ENCODE measurements at regions not wholly inside any gene's neighbourhood (a gene's known extent, or its start where the extent isn't known, plus 50 kb on each side); places are given as distances from the start of the nearest gene placed in this dataset.

DNA sequence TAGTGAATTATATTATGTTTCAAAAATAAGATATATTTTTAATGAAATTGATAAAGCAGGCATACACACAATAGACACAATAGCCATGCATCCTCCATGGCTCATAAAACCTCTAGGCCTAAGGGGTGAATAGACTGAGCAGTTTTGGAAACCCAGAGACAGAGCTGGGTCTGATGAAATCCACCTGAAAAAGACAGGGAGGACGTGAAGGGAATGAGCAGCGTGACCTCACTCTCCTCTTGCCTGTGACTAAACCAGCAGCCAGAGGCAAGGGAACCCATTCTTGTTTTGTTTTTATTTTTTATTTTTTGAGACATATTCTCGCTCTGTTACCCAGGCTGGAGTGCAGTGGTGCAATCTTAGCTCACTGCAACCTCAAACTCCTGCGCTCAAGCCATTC is 424.4 kb upstream of the FAM241A start:
- TF ChIP-seq CEBPB (IDR thresholded peaks at IDR 0.05): no peak
- TF ChIP-seq TCF12 (IDR thresholded peaks at IDR 0.05; ENCODE audit: low read depth): no peak
- no peak for TF ChIP-seq EP300 (IDR thresholded peaks at IDR 0.05; ENCODE audit: borderline replicate concordance)
- TF ChIP-seq, protein P1, sequence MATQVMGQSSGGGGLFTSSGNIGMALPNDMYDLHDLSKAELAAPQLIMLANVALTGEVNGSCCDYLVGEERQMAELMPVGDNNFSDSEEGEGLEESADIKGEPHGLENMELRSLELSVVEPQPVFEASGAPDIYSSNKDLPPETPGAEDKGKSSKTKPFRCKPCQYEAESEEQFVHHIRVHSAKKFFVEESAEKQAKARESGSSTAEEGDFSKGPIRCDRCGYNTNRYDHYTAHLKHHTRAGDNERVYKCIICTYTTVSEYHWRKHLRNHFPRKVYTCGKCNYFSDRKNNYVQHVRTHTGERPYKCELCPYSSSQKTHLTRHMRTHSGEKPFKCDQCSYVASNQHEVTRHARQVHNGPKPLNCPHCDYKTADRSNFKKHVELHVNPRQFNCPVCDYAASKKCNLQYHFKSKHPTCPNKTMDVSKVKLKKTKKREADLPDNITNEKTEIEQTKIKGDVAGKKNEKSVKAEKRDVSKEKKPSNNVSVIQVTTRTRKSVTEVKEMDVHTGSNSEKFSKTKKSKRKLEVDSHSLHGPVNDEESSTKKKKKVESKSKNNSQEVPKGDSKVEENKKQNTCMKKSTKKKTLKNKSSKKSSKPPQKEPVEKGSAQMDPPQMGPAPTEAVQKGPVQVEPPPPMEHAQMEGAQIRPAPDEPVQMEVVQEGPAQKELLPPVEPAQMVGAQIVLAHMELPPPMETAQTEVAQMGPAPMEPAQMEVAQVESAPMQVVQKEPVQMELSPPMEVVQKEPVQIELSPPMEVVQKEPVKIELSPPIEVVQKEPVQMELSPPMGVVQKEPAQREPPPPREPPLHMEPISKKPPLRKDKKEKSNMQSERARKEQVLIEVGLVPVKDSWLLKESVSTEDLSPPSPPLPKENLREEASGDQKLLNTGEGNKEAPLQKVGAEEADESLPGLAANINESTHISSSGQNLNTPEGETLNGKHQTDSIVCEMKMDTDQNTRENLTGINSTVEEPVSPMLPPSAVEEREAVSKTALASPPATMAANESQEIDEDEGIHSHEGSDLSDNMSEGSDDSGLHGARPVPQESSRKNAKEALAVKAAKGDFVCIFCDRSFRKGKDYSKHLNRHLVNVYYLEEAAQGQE (IDR thresholded peaks at IDR 0.05; ENCODE audit: low read depth): no peak
- TF ChIP-seq TEAD4 (IDR thresholded peaks at IDR 0.05): no peak
- TF ChIP-seq FOXM1 (IDR thresholded peaks at IDR 0.05; ENCODE audit: borderline replicate concordance, low read depth): no peak
- TF ChIP-seq, protein P2, sequence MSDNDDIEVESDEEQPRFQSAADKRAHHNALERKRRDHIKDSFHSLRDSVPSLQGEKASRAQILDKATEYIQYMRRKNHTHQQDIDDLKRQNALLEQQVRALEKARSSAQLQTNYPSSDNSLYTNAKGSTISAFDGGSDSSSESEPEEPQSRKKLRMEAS (IDR thresholded peaks at IDR 0.05): no peak
- TF ChIP-seq TAF1 (IDR thresholded peaks at IDR 0.05; ENCODE audit: low read depth): no peak
- TF ChIP-seq ZBTB7A (IDR thresholded peaks at IDR 0.05; ENCODE audit: low read depth): no peak
- TF ChIP-seq USF1 (IDR thresholded peaks at IDR 0.05): no peak

GRCh38 chr4:111722213-111722720 is 423.0 kb upstream of the FAM241A start:
- TF ChIP-seq ZBTB7A (IDR thresholded peaks at IDR 0.05; ENCODE audit: low read depth): no peak
- TF ChIP-seq USF1 (IDR thresholded peaks at IDR 0.05): no peak
- TF ChIP-seq YY1 (IDR thresholded peaks at IDR 0.05; ENCODE audit: low read depth): no peak
- TF ChIP-seq NFIC (IDR thresholded peaks at IDR 0.05): no peak
- TF ChIP-seq TAF1 (IDR thresholded peaks at IDR 0.05; ENCODE audit: low read depth): no peak
- TF ChIP-seq RAD21 (IDR thresholded peaks at IDR 0.05; ENCODE audit: low read depth): no peak
- TF ChIP-seq, protein P2 (IDR thresholded peaks at IDR 0.05): no peak
- no peak for TF ChIP-seq EGR1 (IDR thresholded peaks at IDR 0.05)
- TF ChIP-seq, protein P1 (IDR thresholded peaks at IDR 0.05; ENCODE audit: low read depth): no peak
- TF ChIP-seq EP300 (IDR thresholded peaks at IDR 0.05; ENCODE audit: borderline replicate concordance): no peak
- TF ChIP-seq FOXM1 (IDR thresholded peaks at IDR 0.05; ENCODE audit: borderline replicate concordance, low read depth): no peak
- TF ChIP-seq CEBPB (IDR thresholded peaks at IDR 0.05): no peak
- no peak for TF ChIP-seq CREB1 (IDR thresholded peaks at IDR 0.05; ENCODE audit: low read depth)
- no peak for TF ChIP-seq TCF12 (IDR thresholded peaks at IDR 0.05; ENCODE audit: low read depth)
- no peak for TF ChIP-seq TEAD4 (IDR thresholded peaks at IDR 0.05)

DNA sequence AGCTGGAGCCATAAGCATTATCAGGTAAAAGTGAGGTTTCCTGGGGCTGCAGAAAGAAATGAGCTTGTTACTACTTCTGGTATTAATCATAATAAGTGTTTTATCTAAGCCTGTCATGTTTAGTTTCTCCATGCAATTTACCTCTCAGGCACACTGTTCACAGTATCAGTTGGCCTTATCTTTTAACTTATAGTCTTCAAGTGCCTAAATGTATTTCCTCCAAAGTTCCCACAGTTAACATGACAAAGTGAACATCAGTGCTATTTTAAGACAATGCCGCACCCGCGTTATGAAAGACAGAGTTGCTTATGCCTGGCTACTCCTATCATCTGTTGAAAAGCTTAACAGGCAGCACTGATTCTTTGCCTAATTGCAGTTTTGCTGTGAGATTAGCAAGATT is 408.7 kb upstream of the FAM241A start:
- TF ChIP-seq NFIC (IDR thresholded peaks at IDR 0.05): no peak
- TF ChIP-seq CREB1 (IDR thresholded peaks at IDR 0.05; ENCODE audit: low read depth): no peak
- TF ChIP-seq, protein P1 (IDR thresholded peaks at IDR 0.05; ENCODE audit: low read depth): no peak
- no peak for TF ChIP-seq YY1 (IDR thresholded peaks at IDR 0.05; ENCODE audit: low read depth)

DNA sequence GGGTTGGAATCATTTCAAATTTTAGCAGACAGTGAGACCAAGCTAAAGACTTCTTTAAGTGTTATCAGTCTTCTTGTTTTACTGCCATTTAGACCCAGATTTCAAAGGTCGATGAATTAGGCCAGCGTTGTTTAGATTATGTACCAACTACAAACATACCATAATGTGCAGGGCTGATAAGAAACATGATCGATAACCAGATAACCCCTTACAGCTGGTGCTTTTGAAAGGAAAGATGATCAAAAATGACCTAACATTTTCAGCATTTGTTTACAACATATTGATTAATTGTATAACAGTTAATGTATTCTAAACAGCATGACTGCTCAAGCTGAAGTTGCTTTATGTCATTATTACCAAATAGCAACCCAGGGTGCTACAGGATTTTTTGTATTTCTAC is 400.4 kb upstream of the FAM241A start:
- TF ChIP-seq FOXM1 (IDR thresholded peaks at IDR 0.05; ENCODE audit: borderline replicate concordance, low read depth) (no peak), YY1 (IDR thresholded peaks at IDR 0.05; ENCODE audit: low read depth) (no peak), NFIC (IDR thresholded peaks at IDR 0.05) (no peak), RAD21 (IDR thresholded peaks at IDR 0.05; ENCODE audit: low read depth) (no peak), CREB1 (IDR thresholded peaks at IDR 0.05; ENCODE audit: low read depth) (no peak), TEAD4 (IDR thresholded peaks at IDR 0.05) (no peak), CEBPB (IDR thresholded peaks at IDR 0.05) (no peak), USF1 (IDR thresholded peaks at IDR 0.05) (no peak), TAF1 (IDR thresholded peaks at IDR 0.05; ENCODE audit: low read depth) (no peak)
- TF ChIP-seq, protein P1 (IDR thresholded peaks at IDR 0.05; ENCODE audit: low read depth): no peak
- TF ChIP-seq, protein P2 (IDR thresholded peaks at IDR 0.05): no peak

Data from Ishikawa (cell line).